SK-N-SH treated with all-trans-retinoic acid at 6 μM for 48 hours (cell line): ENCODE measurements at regions not wholly inside any gene's neighbourhood (a gene's known extent, or its start where the extent isn't known, plus 50 kb on each side); places are given as distances from the start of the nearest gene placed in this dataset.

Experiments
- ATAC-seq: fragments of 200-7000 bp; cut with Tn5 transposase; 3 replicates; pipeline ENCODE4 v1.9.1; 2020; ENCODE audit warnings: mild to moderate bottlenecking, moderate library complexity
- ARNTL ChIP-seq: fragments of 450-650 bp; formaldehyde crosslinking; IDR thresholded peaks from 2 replicates; pipeline ENCODE4 v1.5.0; 2020; ENCODE audit warnings: low read depth, mild to moderate bottlenecking, moderate library complexity, borderline replicate concordance
- BACH2 ChIP-seq: fragments of 250-450 bp; sonication (Bioruptor Pico); IDR thresholded peaks from 2 replicates; pipeline ENCODE4 v1.9.0; 2021; ENCODE audit warnings: mild to moderate bottlenecking, borderline replicate concordance
- CREB5 ChIP-seq: fragments of 250-450 bp; sonication (Bioruptor Pico); IDR thresholded peaks from 2 replicates; pipeline ENCODE4 v1.5.1; 2020; ENCODE audit warnings: low read depth, mild to moderate bottlenecking, moderate library complexity
- CSDC2 ChIP-seq: fragments of 250-450 bp; sonication (Bioruptor Pico); IDR thresholded peaks from 2 replicates; pipeline ENCODE4 v1.5.0; 2020; ENCODE audit warnings: mild to moderate bottlenecking, moderate library complexity
- ESRRG ChIP-seq: fragments of 250-450 bp; sonication (Bioruptor Pico); IDR thresholded peaks from 2 replicates; pipeline ENCODE4 v1.6.1; 2021; ENCODE audit warnings: mild to moderate bottlenecking
- GLIS3 ChIP-seq: fragments of 250-450 bp; sonication (Bioruptor Pico); IDR thresholded peaks from 2 replicates; pipeline ENCODE4 v1.5.0; 2020; ENCODE audit warnings: mild to moderate bottlenecking, moderate library complexity
- ISL1 ChIP-seq: fragments of 250-450 bp; sonication (Bioruptor Pico); IDR thresholded peaks from 2 replicates; pipeline ENCODE4 v2.1.2; 2022; ENCODE audit warnings: mild to moderate bottlenecking, moderate library complexity
- OSR1 ChIP-seq: fragments of 250-450 bp; sonication (Bioruptor Pico); IDR thresholded peaks from 2 replicates; pipeline ENCODE4 v1.8.0; 2022; ENCODE audit warnings: moderate library complexity, mild to moderate bottlenecking, inconsistent platforms
- POU6F1 ChIP-seq: fragments of 250-450 bp; sonication (Bioruptor Pico); IDR thresholded peaks from 2 replicates; pipeline ENCODE4 v1.8.0; 2021; ENCODE audit warnings: low read depth, mild to moderate bottlenecking, moderate library complexity, borderline replicate concordance
- PPARA ChIP-seq: fragments of 250-450 bp; sonication (Bioruptor Pico); IDR thresholded peaks from 2 replicates; pipeline ENCODE4 v1.5.0; 2020; ENCODE audit warnings: mild to moderate bottlenecking, borderline replicate concordance
- RARB ChIP-seq: fragments of 250-450 bp; sonication (Bioruptor Pico); IDR thresholded peaks from 2 replicates; pipeline ENCODE4 v1.8.0; 2021; ENCODE audit warnings: mild to moderate bottlenecking, moderate library complexity
- SNAI2 ChIP-seq: fragments of 250-450 bp; sonication (Bioruptor Pico); IDR thresholded peaks from 2 replicates; pipeline ENCODE4 v1.5.0; 2020; ENCODE audit warnings: mild to moderate bottlenecking, moderate library complexity
- TCF4 ChIP-seq: fragments of 250-450 bp; sonication (Bioruptor Pico); IDR thresholded peaks from 2 replicates; pipeline ENCODE4 v1.8.0; 2021; ENCODE audit warnings: mild to moderate bottlenecking, moderate library complexity, borderline replicate concordance
- TOX ChIP-seq: fragments of 250-450 bp; sonication (Bioruptor Pico); IDR thresholded peaks from 2 replicates; pipeline ENCODE4 v1.8.0; 2021; ENCODE audit warnings: mild to moderate bottlenecking, moderate library complexity, borderline replicate concordance
- ZC3H10 ChIP-seq: fragments of 250-450 bp; sonication (Bioruptor Pico); IDR thresholded peaks from 2 replicates; pipeline ENCODE4 v1.5.1; 2021; ENCODE audit warnings: mild to moderate bottlenecking, moderate library complexity
- ZFP3 ChIP-seq: fragments of 250-450 bp; sonication (Bioruptor Pico); IDR thresholded peaks from 2 replicates; pipeline ENCODE4 v1.5.0; 2020; ENCODE audit warnings: mild to moderate bottlenecking, moderate library complexity
- ZFP30 ChIP-seq: fragments of 450-650 bp; formaldehyde crosslinking; IDR thresholded peaks from 2 replicates; pipeline ENCODE4 v1.5.0; 2022; ENCODE audit warnings: mild to moderate bottlenecking, moderate library complexity
- ZNF565 ChIP-seq: fragments of 450-650 bp; formaldehyde crosslinking; conservative IDR thresholded peaks from 2 replicates; pipeline ENCODE4 v1.5.0; 2020; ENCODE audit warnings: low read depth, mild to moderate bottlenecking, moderate library complexity
- ZNF70 ChIP-seq: fragments of 450-650 bp; formaldehyde crosslinking; IDR thresholded peaks from 2 replicates; pipeline ENCODE4 v1.5.0; 2020; ENCODE audit warnings: mild to moderate bottlenecking, moderate library complexity
- ZNF8 ChIP-seq: fragments of 450-650 bp; formaldehyde crosslinking; IDR thresholded peaks from 2 replicates; pipeline ENCODE4 v1.5.0; 2020; ENCODE audit warnings: mild to moderate bottlenecking, moderate library complexity
- TF ChIP-seq, protein P1 (sequence below): fragments of 250-450 bp; sonication (Bioruptor Pico); IDR thresholded peaks from 2 replicates; pipeline ENCODE4 v1.8.0; 2020; ENCODE audit warnings: mild to moderate bottlenecking, moderate library complexity, borderline replicate concordance
- TF ChIP-seq, protein P2 (sequence below): fragments of 250-450 bp; sonication (Bioruptor Pico); IDR thresholded peaks from 2 replicates; pipeline ENCODE4 v1.5.0; 2020; ENCODE audit warnings: mild to moderate bottlenecking, moderate library complexity
- TF ChIP-seq, protein P3 (sequence below): fragments of 250-450 bp; sonication (Bioruptor Pico); IDR thresholded peaks from 2 replicates; pipeline ENCODE4 v1.5.1; 2021; ENCODE audit warnings: mild to moderate bottlenecking, moderate library complexity

GRCh38 chr18:68445136-68445535 is 269.8 kb downstream of the TMX3 start:
- no peak for ATAC-seq
- no peak for TF ChIP-seq ZNF565 (CRISPR knock-in tag)
- TF ChIP-seq, protein P1, sequence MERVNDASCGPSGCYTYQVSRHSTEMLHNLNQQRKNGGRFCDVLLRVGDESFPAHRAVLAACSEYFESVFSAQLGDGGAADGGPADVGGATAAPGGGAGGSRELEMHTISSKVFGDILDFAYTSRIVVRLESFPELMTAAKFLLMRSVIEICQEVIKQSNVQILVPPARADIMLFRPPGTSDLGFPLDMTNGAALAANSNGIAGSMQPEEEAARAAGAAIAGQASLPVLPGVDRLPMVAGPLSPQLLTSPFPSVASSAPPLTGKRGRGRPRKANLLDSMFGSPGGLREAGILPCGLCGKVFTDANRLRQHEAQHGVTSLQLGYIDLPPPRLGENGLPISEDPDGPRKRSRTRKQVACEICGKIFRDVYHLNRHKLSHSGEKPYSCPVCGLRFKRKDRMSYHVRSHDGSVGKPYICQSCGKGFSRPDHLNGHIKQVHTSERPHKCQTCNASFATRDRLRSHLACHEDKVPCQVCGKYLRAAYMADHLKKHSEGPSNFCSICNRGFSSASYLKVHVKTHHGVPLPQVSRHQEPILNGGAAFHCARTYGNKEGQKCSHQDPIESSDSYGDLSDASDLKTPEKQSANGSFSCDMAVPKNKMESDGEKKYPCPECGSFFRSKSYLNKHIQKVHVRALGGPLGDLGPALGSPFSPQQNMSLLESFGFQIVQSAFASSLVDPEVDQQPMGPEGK (CRISPR knock-in tag), result no peak
- TF ChIP-seq ZNF8 (CRISPR knock-in tag), result no peak
- no peak for TF ChIP-seq ESRRG
- no peak for TF ChIP-seq RARB (CRISPR knock-in tag)
- TF ChIP-seq ZC3H10 (CRISPR knock-in tag), result no peak
- TF ChIP-seq TCF4 (CRISPR knock-in tag), result no peak
- TF ChIP-seq CSDC2 (CRISPR knock-in tag), result no peak
- TF ChIP-seq ZFP3 (CRISPR knock-in tag), result no peak
- no peak for TF ChIP-seq OSR1 (CRISPR knock-in tag)
- TF ChIP-seq, protein P2, sequence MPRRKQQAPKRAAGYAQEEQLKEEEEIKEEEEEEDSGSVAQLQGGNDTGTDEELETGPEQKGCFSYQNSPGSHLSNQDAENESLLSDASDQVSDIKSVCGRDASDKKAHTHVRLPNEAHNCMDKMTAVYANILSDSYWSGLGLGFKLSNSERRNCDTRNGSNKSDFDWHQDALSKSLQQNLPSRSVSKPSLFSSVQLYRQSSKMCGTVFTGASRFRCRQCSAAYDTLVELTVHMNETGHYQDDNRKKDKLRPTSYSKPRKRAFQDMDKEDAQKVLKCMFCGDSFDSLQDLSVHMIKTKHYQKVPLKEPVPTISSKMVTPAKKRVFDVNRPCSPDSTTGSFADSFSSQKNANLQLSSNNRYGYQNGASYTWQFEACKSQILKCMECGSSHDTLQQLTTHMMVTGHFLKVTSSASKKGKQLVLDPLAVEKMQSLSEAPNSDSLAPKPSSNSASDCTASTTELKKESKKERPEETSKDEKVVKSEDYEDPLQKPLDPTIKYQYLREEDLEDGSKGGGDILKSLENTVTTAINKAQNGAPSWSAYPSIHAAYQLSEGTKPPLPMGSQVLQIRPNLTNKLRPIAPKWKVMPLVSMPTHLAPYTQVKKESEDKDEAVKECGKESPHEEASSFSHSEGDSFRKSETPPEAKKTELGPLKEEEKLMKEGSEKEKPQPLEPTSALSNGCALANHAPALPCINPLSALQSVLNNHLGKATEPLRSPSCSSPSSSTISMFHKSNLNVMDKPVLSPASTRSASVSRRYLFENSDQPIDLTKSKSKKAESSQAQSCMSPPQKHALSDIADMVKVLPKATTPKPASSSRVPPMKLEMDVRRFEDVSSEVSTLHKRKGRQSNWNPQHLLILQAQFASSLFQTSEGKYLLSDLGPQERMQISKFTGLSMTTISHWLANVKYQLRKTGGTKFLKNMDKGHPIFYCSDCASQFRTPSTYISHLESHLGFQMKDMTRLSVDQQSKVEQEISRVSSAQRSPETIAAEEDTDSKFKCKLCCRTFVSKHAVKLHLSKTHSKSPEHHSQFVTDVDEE, result no peak
- no peak for TF ChIP-seq CREB5
- TF ChIP-seq PPARA, result no peak

DNA sequence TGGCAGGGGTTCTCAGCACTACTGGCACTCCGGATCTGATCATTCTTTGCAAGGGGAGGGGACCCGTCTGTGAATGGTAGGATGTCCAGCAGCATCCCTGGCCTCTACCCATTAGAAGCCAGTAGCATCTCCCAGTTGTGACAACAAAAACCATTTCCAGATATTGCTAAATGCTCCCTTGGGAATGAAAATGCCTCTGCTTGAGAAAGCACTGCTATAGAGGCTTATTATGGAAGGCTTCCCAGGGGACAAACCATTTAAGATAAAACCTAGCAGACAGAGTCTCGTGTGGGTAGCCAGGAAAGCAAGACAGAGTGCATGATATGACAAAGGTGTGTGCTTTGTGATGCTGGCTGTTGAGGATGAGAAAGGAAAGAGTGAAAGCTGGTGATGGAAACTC is 273.7 kb downstream of the TMX3 start:
- ATAC-seq, result no peak
- no peak for TF ChIP-seq GLIS3 (CRISPR knock-in tag)
- no peak for TF ChIP-seq ZNF8 (CRISPR knock-in tag)
- TF ChIP-seq, protein P3, sequence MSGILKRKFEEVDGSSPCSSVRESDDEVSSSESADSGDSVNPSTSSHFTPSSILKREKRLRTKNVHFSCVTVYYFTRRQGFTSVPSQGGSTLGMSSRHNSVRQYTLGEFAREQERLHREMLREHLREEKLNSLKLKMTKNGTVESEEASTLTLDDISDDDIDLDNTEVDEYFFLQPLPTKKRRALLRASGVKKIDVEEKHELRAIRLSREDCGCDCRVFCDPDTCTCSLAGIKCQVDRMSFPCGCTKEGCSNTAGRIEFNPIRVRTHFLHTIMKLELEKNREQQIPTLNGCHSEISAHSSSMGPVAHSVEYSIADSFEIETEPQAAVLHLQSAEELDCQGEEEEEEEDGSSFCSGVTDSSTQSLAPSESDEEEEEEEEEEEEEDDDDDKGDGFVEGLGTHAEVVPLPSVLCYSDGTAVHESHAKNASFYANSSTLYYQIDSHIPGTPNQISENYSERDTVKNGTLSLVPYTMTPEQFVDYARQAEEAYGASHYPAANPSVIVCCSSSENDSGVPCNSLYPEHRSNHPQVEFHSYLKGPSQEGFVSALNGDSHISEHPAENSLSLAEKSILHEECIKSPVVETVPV, result no peak
- TF ChIP-seq ZNF565 (CRISPR knock-in tag), result no peak
- no peak for TF ChIP-seq ESRRG
- TF ChIP-seq TOX (CRISPR knock-in tag), result no peak
- no peak for TF ChIP-seq ZNF70 (CRISPR knock-in tag)
- TF ChIP-seq ARNTL (CRISPR knock-in tag), result no peak
- TF ChIP-seq SNAI2 (CRISPR knock-in tag), result no peak
- no peak for TF ChIP-seq POU6F1 (CRISPR knock-in tag)
- TF ChIP-seq ZC3H10 (CRISPR knock-in tag), result no peak
- TF ChIP-seq PPARA, result no peak
- no peak for TF ChIP-seq OSR1 (CRISPR knock-in tag)
- TF ChIP-seq ZFP30 (CRISPR knock-in tag), result no peak

DNA sequence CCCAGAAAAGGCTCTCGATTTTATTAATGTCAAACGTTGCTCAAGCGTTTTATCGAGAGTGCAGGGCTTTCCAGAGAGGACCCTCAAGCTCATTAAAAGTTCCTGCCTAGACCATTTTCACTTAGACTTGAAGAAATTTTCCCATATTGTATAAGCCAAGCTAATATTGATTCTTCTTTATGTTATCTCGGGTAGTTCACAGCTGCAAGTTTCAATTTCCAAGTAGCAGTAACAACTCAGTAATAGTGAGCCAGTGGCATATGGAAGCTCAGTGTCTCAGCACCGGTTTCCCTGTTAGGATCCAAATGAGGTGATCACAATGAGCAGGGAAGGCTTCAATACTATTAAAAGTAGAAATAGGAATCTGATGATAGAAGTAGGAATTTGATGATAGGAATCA is 274.5 kb downstream of the TMX3 start:
- TF ChIP-seq TCF4 (CRISPR knock-in tag) (no peak), ESRRG (no peak)
- TF ChIP-seq, all 23 proteins: peak for 0

GRCh38 chr18:68439642-68440041 is 275.3 kb downstream of the TMX3 start:
- no peak for ATAC-seq
- TF ChIP-seq ZFP30 (CRISPR knock-in tag) (no peak), TCF4 (CRISPR knock-in tag) (no peak), ZC3H10 (CRISPR knock-in tag) (no peak), ISL1 (no peak), BACH2 (CRISPR knock-in tag) (no peak), POU6F1 (CRISPR knock-in tag) (no peak), PPARA (no peak), RARB (CRISPR knock-in tag) (no peak), OSR1 (CRISPR knock-in tag) (no peak), ZNF70 (CRISPR knock-in tag) (no peak), ZFP3 (CRISPR knock-in tag) (no peak)

More for the DNA sequence above, 274.5 kb downstream of the TMX3 start:
- ATAC-seq, result no peak
